GM11168 (cell line): ENCODE measurements at regions not wholly inside any gene's neighbourhood (a gene's known extent, or its start where the extent isn't known, plus 50 kb on each side); places are given as distances from the start of the nearest gene placed in this dataset.

Source experiments
- in situ Hi-C: fragments of 300-500 bp; cut with MboI; formaldehyde crosslinking; loops from one replicate; pipeline ENCODE4 v1.12.0; 2022; ENCODE audit warnings: low sequenced_read_pairs; ENCODE audit not compliant: unreplicated experiment

GRCh38 chr3:194767446-194768207 lies 81.9 kb downstream of the FAM43A start:
- in situ Hi-C loops = no loop called here

- in situ Hi-C loops = no loop called here
Measured at GRCh38 chr3:194768586-194768985, 82.9 kb downstream of the FAM43A start.

GRCh38 chr3:194769020-194769643 lies 83.4 kb downstream of the FAM43A start:
- in situ Hi-C loops = no loop called here

- in situ Hi-C loops = no loop called here
Measured at GRCh38 chr3:194772241-194773000, 86.7 kb downstream of the FAM43A start.

GRCh38 chr3:194773216-194773615 lies 87.5 kb downstream of the FAM43A start:
- in situ Hi-C loops = no loop called here

- in situ Hi-C loops = no loop called here
Measured at GRCh38 chr3:194773771-194774455, 88.2 kb downstream of the FAM43A start.

GRCh38 chr3:194775266-194775665 lies 89.6 kb downstream of the FAM43A start:
- in situ Hi-C loops = no loop called here

- in situ Hi-C loops = no loop called here
Measured at GRCh38 chr3:194775731-194776130, 90.0 kb downstream of the FAM43A start.

GRCh38 chr3:194777729-194778128 lies 92.0 kb downstream of the FAM43A start:
- in situ Hi-C loops = no loop called here

GRCh38 chr3:194779729-194780224 lies 94.1 kb downstream of the FAM43A start:
- in situ Hi-C loops = no loop called here

- in situ Hi-C loops = no loop called here
Measured at GRCh38 chr3:194780706-194781105, 95.0 kb downstream of the FAM43A start.

GRCh38 chr3:194781617-194782016 lies 95.9 kb downstream of the FAM43A start:
- in situ Hi-C loops = no loop called here

- in situ Hi-C loops = no loop called here
Measured at GRCh38 chr3:194782698-194783404, 97.2 kb downstream of the FAM43A start.

- in situ Hi-C loops = no loop called here
Measured at GRCh38 chr3:194784361-194784760, 98.7 kb downstream of the FAM43A start.

GRCh38 chr3:194785315-194785714 lies 99.6 kb downstream of the FAM43A start:
- in situ Hi-C loops = no loop called here

GRCh38 chr3:194787072-194787471 lies 101.4 kb downstream of the FAM43A start:
- in situ Hi-C loops = no loop called here

- in situ Hi-C loops = no loop called here
Measured at GRCh38 chr3:194787650-194788049, 102.0 kb downstream of the FAM43A start.

- in situ Hi-C loops = no loop called here
Measured at GRCh38 chr3:194792368-194792767, 106.7 kb downstream of the FAM43A start.

- in situ Hi-C loops = no loop called here
Measured at GRCh38 chr3:194797555-194798250, 112.0 kb downstream of the FAM43A start.
